HEK293 (cell line): ENCODE measurements at regions not wholly inside any gene's neighbourhood (a gene's known extent, or its start where the extent isn't known, plus 50 kb on each side); places are given as distances from the start of the nearest gene placed in this dataset.

Experiments
- CTCF ChIA-PET: fragments of 350-600 bp; formaldehyde crosslinking; extraction: SDS; loops from one replicate; lab custom pipeline; 2021; ENCODE audit warnings: antibody characterized with exemption; lab: Yijun Ruan, JAX
- POLR2A ChIA-PET: fragments of 300-600 bp; formaldehyde crosslinking; extraction: SDS; loops from one replicate; lab custom pipeline; 2020; ENCODE audit warnings: antibody characterized with exemption, inconsistent platforms; lab: Yijun Ruan, JAX
- H3K27ac ChIP-seq: fragments of 200-500 bp; sonication (Bioruptor generic); 2 replicates; pipeline ENCODE4 v1.5.1; 2014; ENCODE audit warnings: low read depth, low read length, control low read depth, inconsistent platforms; ENCODE audit errors: extremely low read depth
- H3K36me3 ChIP-seq, 2 experiments: fragments of 200-500 bp in 1 of 2; sonication (Bioruptor generic) in 1 of 2; 1 replicate in 1 of 2; 2 replicates in 1 of 2; pipeline ENCODE4 v1.5.1; 2014 to 2017; ENCODE audit warnings: inconsistent platforms in 2 of 2, low read length in 2 of 2; ENCODE audit not compliant: control insufficient read depth in 2 of 2, insufficient read depth in 1 of 2
- H3K4me1 ChIP-seq: fragments of 200-500 bp; sonication (Bioruptor generic); 2 replicates; pipeline ENCODE4 v1.5.1; 2014; ENCODE audit warnings: mild to moderate bottlenecking, low read length, inconsistent platforms; ENCODE audit not compliant: control insufficient read depth, insufficient read depth
- H3K4me3 ChIP-seq: 2 replicates; pipeline ENCODE4 v1.5.1; 2011; ENCODE audit warnings: low read depth, mild to moderate bottlenecking, control low read depth, low read length, moderate library complexity
- H3K9me3 ChIP-seq: fragments of 200-500 bp; sonication (Bioruptor generic); 2 replicates; pipeline ENCODE4 v1.5.1; 2014; ENCODE audit warnings: low read depth, low read length, inconsistent platforms; ENCODE audit not compliant: control insufficient read depth, insufficient read depth
- AEBP2 ChIP-seq: fragments of 450-650 bp; formaldehyde crosslinking; IDR thresholded peaks from 2 replicates; pipeline ENCODE4 v1.5.1; 2016; ENCODE audit warnings: missing biosample characterization, missing genetic modification characterization, borderline replicate concordance
- HOXC10 ChIP-seq: sonication (generic); formaldehyde crosslinking; IDR thresholded peaks from 2 replicates; pipeline ENCODE4 v1.8.1; 2023; ENCODE audit warnings: mild to moderate bottlenecking, missing genetic modification reagents
- INSM2 ChIP-seq: fragments of 450-650 bp; formaldehyde crosslinking; IDR thresholded peaks from 2 replicates; pipeline ENCODE4 v1.5.1; 2016; ENCODE audit warnings: missing biosample characterization, missing genetic modification characterization
- WT1 ChIP-seq: fragments of 450-650 bp; formaldehyde crosslinking; IDR thresholded peaks from 2 replicates; pipeline ENCODE4 v1.5.1; 2016; ENCODE audit warnings: missing biosample characterization, missing genetic modification characterization
- ZNF121 ChIP-seq: fragments of 450-650 bp; formaldehyde crosslinking; IDR thresholded peaks from 2 replicates; pipeline ENCODE4 v1.5.1; 2016; ENCODE audit warnings: missing biosample characterization, missing genetic modification characterization
- ZNF155 ChIP-seq: fragments of 450-650 bp; formaldehyde crosslinking; IDR thresholded peaks from 2 replicates; pipeline ENCODE4 v1.5.1; 2016; ENCODE audit warnings: missing biosample characterization, missing genetic modification characterization
- ZNF175 ChIP-seq: fragments of 450-650 bp; formaldehyde crosslinking; IDR thresholded peaks from 2 replicates; pipeline ENCODE4 v1.5.1; 2016; ENCODE audit warnings: missing biosample characterization, missing genetic modification characterization
- ZNF18 ChIP-seq: fragments of 450-650 bp; formaldehyde crosslinking; IDR thresholded peaks from 2 replicates; pipeline ENCODE4 v1.5.1; 2016; ENCODE audit warnings: missing biosample characterization, missing genetic modification characterization
- ZNF211 ChIP-seq: fragments of 450-650 bp; formaldehyde crosslinking; IDR thresholded peaks from 2 replicates; pipeline ENCODE4 v1.5.1; 2016; ENCODE audit warnings: low read depth, missing biosample characterization, missing genetic modification characterization
- ZNF510 ChIP-seq: fragments of 450-650 bp; formaldehyde crosslinking; IDR thresholded peaks from 2 replicates; pipeline ENCODE4 v1.5.1; 2018; ENCODE audit warnings: mild to moderate bottlenecking, missing genetic modification characterization, missing biosample characterization; ENCODE audit not compliant: insufficient replicate concordance
- ZNF521 ChIP-seq: fragments of 450-650 bp; formaldehyde crosslinking; IDR thresholded peaks from 2 replicates; pipeline ENCODE4 v1.5.1; 2017; ENCODE audit warnings: missing biosample characterization, mild to moderate bottlenecking, missing genetic modification characterization
- ZNF623 ChIP-seq: fragments of 450-650 bp; formaldehyde crosslinking; IDR thresholded peaks from 2 replicates; pipeline ENCODE4 v1.5.1; 2016; ENCODE audit warnings: missing biosample characterization, missing genetic modification characterization
- ZNF747 ChIP-seq: fragments of 450-650 bp; formaldehyde crosslinking; IDR thresholded peaks from 2 replicates; pipeline ENCODE4 v1.5.1; 2016; ENCODE audit warnings: missing biosample characterization, missing genetic modification characterization
- ZNF837 ChIP-seq: fragments of 450-650 bp; formaldehyde crosslinking; IDR thresholded peaks from 2 replicates; pipeline ENCODE4 v1.5.1; 2016; ENCODE audit warnings: missing biosample characterization, missing genetic modification characterization
- ZXDB ChIP-seq: fragments of 450-650 bp; formaldehyde crosslinking; IDR thresholded peaks from 2 replicates; pipeline ENCODE4 v1.5.1; 2016; ENCODE audit warnings: missing biosample characterization, missing genetic modification characterization

- TF ChIP-seq ZNF211 (no peak), ZNF510 (no peak), ZNF121 (tag by site-specific recombination) (no peak), ZNF155 (tag by site-specific recombination) (no peak), ZNF837 (no peak), AEBP2 (tag by site-specific recombination) (no peak), INSM2 (tag by site-specific recombination) (no peak), HOXC10 (CRISPR knock-in tag) (no peak)
- TF ChIP-seq, all 188 proteins: peak for 0
- Histone ChIP-seq H3K36me3 (no peaks in the 10 kb centered on the region), H3K27ac (no peak overlapping the region), H3K4me1 (no peaks in the 10 kb centered on the region), H3K4me3 (no peak overlapping the region), H3K9me3 (no peaks in the 10 kb centered on the region)
- CTCF ChIA-PET, result no interaction called here
- POLR2A ChIA-PET, result no interaction called here
Observed at GRCh38 chr12:115303723-115304309, 619.8 kb upstream of the TBX3 start.

GRCh38 chr12:115297445-115297844 lies 613.5 kb upstream of the TBX3 start:
- POLR2A ChIA-PET, result no interaction called here
- no peaks in the 10 kb centered on the region for H3K36me3 ChIP-seq
- H3K27ac ChIP-seq, result no peak overlapping the region
- TF ChIP-seq ZXDB (tag by site-specific recombination) (no peak), ZNF175 (no peak), ZNF623 (tag by site-specific recombination) (no peak), WT1 (no peak), ZNF747 (tag by site-specific recombination) (no peak), ZNF121 (tag by site-specific recombination) (no peak)
- no peaks in the 10 kb centered on the region for H3K4me1 ChIP-seq
- CTCF ChIA-PET, result no interaction called here
- no peak overlapping the region for H3K4me3 ChIP-seq
- no peaks in the 10 kb centered on the region for H3K9me3 ChIP-seq

- Histone ChIP-seq H3K9me3 (no peaks in the 10 kb centered on the region), H3K4me1 (no peaks in the 10 kb centered on the region), H3K4me3 (no peak overlapping the region), H3K27ac (no peak overlapping the region), H3K36me3 (no peaks in the 10 kb centered on the region)
- ChIA-PET CTCF (interaction anchor here (0.7 kb wide), 1 partner anchor 121 kb away, joined by 3 read pairs; no protein-coding TSS in a partner anchor), POLR2A (no interaction called here)
- TF ChIP-seq ZNF18 (peak; percentile 60; the same call in 1 of the 2 replicates), ZNF521 (no peak)
Observed at GRCh38 chr12:115296613-115297198, 612.7 kb upstream of the TBX3 start.
